Anterior cingulate cortex (tissue), 58 donors: ENCODE measurements at regions not wholly inside any gene's neighbourhood (a gene's known extent, or its start where the extent isn't known, plus 50 kb on each side); places are given as distances from the start of the nearest gene placed in this dataset.
"Not testable (repeated sequence)": the region's sequence is repeated elsewhere in the genome, so short reads cannot be mapped to it uniquely, and the experiment has no call there.

Experiments
- DNase-seq, 58 donors: peaks; one replicate each; lab custom pipeline; 2025; lab: John Stamatoyannopoulos, UW

DNA sequence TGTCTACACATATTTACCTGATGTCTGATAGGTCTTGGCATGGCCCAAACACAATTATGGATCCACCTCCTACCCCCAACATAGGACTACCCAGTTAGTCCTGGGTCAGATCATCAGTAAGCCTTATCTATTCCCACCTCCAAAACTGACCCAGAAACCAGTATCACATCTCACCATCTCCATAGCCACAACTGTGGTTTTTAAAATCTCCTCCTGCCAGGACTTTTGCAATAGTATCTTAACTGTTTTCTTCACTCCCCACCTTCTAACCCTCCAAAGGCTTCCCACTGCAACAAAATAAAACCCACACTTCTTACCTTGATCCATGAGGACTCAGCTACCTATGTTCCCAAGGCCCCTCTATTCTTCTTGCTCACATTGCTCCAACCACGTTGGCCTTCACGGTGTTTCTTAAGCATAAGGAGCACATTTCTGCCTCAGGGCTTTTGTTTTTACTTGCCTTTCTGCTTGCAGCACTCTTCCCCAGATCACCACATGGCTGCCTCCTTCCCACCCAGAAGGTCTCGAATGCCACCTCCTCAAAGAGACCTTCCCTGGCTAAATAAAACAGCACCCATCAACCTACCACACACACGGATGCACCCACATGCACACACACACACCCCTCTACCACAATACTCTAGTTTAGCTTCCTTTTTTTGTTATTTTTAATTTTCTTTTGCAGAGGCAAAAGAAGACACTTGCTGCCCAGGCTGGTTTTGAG is 125.9 kb upstream of the SLC1A4 start:
- DNase-seq, result no peak

DNA sequence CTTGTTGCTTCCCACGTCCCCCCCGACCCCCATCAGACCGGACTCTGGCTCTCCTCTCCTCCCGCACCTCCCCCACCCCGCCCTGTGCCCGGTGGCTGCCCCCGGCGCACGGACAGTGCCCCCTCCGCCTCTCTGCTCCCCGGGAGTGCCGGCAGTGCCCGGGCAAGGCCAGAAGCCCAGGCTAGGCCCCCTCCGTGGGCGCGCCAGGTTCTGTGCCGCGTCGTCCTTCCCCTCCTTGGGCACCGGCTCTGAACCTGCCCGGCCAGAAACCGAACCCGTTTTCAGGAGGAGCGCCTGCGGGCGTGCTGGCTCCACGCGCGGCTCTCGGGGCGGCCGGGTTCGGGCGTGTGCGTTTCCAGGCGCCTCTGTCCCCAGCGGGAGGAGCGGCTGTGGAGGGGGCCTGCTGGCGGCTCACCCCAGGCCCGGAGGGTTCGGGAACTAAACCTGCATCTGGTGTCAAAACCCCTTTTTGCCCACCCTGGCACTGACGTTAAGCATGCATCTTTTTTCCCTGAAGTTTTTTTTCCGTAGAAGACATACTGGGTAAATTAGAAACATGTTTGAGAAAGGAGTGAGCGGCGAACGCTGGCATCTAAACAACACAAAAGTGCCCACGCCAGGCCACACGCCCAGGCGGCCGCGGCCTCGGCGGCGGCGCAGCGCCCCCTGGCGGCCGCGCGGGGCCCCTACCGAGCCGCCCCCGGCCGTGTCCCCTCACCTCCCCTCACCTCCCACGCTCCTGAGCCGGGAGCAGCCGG is 123.9 kb upstream of the SLC1A4 start:
- peak in 54 of 58 donors; percentile 14 to 83 (median 58) for DNase-seq

DNA sequence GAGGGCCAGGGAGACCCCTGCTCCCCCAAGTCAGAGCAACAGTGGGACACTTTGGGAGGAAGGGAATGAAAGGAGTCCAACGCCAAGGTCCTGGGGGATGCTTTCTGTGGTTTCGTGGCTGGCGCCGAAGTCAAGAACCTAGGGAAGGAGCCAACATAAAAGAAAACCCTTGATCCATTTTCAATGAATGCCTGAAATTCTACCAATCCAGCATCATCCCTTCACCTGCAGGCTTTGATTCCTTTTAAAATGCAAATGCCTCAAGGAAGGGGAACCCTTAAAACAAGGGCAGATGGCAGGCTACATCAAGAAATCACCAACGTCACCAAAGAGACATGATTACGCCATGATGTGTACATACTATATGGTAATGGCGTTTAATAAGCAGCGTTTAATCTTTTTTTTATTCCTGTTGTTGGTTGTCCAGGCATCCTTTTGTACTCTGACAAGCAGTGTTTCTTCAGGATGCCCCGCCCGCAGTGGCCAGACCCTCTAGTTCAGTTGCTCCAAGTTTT is 123.3 kb upstream of the SLC1A4 start:
- no peak for DNase-seq

DNA sequence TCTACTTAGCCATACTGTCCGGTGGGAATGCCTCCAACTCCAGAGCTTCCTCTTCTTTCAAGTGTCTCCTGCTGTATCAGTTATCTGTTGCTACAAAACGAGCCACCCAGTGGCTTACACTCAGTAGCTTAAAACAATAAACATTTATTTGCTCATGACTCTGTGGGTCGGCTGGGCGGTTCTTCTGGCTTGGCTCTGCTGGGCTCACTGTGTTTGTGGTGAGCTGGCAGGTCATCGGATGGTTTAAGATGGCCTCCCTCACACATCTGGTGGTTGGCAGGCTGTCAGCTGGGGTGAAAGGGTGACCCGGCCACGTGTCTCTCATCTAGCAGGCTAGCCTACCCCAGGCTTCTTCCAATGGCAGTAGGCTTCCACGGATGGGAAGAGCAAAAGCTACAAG is 122.4 kb upstream of the SLC1A4 start:
- peak in 18 of 58 donors; percentile 3 to 64 (median 32) for DNase-seq

DNA sequence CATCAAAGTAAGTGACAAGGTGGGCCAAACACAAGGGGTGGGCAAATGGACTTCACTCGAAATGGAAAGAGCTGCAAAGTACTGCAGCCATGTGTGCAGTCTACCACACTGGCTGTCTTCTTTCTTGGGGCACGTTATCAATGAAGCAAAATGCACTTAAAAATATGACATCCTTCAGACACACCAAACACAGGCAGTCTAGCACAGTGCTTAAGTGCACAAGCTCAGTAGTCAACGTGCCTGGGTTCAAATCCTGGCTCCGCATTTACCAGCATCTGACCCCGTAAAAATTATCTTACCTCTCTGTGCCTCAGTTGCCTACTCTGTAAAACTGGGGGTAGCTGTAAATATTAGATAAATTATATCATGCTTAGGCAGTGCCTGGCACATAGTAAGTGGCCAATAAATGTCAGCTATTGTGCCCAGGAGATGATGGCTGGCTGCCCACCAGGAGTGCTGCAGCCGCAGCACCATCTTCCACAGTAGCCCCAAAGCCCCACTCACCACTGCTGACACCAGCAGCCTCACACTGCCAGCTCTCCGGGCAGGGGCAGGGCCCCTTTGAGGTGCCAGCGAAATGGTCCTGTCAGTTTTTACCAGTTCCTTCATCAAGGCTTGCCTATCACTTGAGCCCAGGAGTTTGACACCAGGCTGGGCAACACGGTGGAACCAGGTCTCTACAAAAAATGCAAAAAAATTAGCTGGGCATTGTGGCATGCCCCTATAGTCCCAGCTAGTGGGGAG is 121.8 kb upstream of the SLC1A4 start:
- DNase-seq, result no peak

DNA sequence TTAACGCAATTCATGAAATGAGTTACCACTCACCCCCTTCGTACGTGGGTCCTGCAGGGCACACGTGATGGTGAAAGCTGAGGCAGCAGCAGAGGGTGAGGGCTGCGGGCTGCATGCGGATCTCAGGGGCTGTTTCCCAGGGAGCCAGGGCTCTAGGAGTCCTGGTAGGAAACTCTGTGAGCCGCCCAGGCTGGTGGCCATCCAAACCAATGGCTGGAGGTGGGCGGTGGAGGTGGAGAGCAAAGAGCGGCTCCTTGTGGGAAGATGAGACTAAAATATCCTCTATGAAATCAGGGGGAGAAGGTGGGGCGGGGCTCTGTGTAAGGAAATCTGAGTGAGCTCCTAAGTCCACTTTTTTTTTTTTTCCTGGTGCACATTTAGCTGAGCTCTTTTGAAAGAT is 120.1 kb upstream of the SLC1A4 start:
- peak in 2 of 58 donors; percentile 7 to 31 for DNase-seq

DNA sequence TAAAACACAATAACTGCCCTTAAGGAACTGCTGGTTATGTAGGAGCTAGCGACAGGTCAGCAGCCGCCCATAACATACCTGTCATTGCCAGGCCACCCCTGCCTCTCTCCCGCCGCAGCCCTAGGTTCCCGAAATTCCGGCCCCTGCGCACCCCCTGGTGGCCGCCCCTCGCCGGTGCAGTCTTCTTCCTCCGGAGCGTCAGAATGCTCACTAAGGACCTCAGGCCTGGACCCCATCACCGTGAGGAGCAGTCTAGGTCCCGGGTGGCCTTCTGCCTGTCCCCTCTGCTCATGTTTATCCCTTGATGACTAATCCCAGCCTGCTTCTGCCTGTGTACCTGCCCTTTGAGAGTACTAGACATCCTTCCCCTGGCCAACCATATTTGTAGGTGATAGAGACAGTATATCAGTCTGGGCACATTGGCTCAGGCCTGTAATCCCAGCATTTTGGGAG is 115.7 kb upstream of the SLC1A4 start:
- peak in 54 of 58 donors; percentile 9 to 85 (median 54) for DNase-seq

DNA sequence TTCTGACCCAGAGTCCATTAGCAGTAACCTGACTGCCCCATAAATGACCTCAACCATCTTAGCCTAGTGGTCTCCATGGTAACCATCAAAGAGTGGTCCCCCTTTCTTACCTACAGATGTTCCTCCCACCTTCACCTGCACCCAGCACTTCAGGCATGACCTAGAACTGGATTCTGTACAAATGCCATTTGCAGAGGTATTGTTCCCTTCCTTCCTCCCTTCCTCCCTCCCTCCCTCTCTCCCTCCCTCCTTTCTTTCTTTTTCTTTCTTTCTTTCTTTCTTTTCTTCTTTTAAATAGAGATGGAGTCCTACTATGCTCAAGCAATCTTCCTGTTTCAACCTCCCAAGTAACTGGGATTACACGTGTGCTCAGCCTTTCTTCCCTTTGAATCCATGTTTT is 114.6 kb upstream of the SLC1A4 start:
- no peak for DNase-seq

DNA sequence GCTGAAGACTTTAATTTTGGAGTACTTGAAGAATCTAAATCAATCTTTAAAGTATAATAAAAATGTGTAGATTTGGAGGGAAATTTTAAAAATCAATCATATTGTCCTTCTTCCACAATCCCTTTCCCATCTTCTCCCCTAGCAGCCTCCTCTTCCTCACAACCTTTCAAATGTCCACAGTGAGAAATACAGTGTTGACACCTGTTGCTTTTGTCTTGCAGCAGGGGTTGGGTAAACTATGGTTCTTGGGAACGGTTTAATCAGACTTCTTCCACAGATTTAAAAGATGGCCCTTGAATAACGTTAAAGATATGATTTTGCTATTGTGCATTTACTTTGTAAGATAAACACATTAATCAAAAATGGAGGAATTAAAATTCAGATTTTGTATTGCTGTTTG is 113.8 kb upstream of the SLC1A4 start:
- no peak for DNase-seq

DNA sequence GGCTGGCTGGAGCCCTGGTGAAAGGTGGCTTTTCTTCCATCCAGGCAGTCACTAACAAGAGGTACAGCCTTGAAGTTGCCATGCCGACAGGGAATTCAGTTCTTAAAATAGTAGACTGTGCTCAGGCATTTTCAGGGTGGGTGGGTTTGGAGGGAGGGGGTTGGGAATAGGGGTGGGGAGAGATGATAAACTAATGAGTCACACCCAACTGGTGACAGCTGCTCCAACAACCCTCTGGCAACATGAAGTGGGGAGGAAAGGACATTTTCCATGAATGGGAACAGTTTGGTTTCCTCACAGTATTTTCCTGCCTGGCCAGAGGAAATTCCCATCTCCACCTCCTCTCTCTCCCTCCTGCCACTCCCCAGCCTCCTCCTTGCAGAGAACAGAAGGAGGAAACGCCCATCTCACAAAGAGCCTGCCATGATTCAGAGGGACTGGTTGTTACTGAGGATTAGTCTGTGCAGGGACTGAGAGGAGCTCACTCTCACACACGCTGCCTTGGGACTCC is 113.0 kb upstream of the SLC1A4 start:
- DNase-seq, result peak in 24 of 58 donors; percentile 15 to 75 (median 46)

DNA sequence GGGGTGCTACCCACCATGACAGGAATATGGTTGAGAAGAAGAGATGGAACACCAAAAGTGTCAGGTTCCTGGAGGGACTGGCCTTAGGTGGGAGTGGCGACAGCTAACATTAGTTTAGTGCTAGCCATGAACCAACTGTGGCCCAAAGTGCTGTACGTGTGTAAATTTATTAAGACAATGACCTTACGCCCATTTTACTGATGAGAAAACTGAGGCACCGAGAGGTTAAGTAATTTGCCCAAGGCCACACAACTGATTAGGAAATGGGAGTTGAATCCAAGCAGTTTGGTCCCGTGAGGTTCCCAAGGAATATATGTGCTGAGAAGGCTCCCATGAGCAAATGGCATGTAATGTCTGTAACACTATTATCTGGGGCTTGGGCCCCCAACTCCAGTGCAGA is 109.5 kb upstream of the SLC1A4 start:
- no peak for DNase-seq

DNA sequence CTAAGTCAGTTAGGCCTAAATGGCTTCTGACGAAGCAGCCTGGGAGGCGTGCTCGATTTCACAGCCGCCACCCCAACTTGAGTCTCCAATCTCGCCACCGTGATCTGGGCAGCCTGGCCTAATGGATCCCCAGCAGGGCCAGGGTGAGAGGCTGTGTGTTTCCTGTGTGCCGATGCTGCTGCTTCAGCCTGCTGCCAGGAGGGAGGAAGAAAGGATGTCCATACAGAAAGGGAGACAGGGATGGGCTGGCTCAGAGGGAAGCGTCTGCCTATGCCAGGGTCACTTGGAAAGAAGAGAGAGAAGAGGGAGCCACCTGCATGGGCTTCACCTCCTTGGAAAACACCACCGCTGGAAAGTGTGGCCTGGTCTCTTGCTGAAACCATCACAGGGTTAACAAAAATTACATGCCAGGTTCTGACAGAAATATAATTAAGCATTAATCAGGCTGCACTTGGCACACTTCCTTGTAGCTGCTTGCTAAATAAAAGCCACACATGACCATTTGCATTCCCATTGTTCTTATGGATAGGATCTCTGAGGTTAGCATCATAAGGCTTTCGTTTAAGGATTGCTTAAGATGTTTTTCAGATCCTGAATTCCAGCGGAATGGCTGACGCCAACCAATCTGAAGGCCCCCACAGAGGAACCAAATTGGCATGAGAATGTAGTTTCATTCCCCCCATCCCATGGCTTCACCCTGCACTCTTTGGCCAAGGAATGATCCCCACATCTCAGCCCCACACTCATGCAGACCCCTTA is 108.8 kb upstream of the SLC1A4 start:
- DNase-seq, result no peak

DNA sequence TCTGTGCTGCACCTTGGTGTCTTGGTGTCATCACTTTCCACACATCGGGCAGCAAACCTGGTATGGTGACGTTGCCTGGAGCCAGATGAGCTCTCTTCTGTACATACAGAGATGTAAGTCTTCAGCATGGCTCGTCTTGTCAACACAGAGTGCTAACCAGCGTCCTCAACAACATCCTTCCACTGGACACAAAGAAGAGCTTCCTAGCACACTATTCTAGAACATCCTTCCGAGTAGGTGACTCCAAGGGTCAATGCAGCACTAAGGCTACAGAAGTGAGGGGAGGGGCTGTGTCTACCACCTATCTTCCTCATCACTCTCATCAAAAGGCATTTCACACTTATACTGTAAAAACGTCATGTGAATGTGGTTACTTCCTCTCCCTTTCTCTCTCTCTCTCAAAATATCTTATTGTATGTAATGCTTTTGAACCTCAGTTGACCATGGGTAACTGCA is 108.1 kb upstream of the SLC1A4 start:
- DNase-seq, result no peak

DNA sequence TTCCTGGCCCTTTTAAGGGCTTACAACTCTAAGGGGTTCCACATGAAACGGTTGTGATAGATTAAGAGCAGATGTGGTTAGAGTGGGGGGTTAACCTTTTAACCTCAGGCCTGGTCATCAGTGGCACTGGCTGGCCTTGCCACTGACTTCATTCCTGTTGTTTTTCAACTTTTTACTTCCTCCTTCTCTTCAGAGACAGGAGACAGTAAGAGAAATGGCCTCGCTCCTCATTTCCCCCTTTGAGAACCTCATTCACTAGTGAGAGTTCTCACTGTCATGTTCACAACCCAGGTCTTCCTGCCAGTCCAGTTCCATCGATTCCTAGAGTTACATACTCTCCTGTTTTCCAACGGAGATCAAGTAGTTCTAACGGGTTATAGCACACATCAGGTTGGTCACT is 101.6 kb upstream of the SLC1A4 start:
- no peak for DNase-seq

DNA sequence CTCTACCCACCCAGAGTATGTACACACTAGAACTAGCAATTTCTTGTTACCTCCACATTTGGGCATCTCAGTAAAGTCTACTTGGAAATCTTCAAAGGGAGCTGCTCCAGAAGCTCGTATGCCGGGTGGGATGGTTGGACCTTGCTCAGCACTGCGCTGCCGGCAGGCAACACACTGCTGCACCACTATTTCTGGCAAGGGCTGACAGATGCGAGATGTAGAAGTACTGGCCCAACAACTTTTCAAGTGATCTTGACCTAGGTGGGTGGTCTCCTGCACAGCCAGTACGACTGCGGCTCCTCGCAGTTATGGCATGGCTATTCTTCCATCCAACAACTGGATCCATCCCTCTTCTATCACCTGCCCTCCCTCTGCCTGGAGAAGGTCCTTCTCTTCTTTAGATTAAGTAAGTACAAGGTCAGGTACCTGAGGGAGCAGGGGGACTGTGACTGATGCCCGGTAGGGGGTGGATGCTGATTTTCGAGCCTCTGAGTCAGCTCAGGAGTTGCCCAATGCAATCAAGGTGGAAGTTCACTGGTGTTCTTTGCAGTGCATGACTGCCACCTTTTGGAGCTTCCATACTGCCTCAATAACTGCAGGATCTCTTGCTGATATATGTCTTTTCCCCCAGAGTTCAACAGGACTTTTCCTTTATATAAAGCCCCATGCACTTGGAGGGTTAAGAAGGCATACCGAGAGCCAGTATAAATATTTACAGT is 100.4 kb upstream of the SLC1A4 start:
- no peak for DNase-seq

DNA sequence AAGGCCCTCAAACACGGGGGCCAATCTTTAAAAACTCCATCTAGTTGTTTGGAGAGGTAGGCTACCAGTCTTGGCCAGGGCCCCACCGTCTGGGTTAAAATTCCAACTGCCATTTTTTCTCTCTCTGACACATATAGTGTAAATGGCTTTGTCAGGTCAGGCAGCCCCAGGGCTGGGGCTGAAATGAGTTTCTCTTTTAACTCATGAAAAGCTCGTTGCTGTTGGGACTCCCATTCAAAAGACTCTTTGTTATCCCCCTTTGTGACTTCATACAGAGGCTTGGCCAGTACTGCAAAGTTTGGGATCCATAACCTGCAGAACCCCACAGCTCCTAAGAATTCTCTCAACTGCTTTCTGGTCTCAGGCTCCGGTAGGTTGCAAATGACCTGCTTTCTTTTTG is 99.4 kb upstream of the SLC1A4 start:
- no peak for DNase-seq

DNA sequence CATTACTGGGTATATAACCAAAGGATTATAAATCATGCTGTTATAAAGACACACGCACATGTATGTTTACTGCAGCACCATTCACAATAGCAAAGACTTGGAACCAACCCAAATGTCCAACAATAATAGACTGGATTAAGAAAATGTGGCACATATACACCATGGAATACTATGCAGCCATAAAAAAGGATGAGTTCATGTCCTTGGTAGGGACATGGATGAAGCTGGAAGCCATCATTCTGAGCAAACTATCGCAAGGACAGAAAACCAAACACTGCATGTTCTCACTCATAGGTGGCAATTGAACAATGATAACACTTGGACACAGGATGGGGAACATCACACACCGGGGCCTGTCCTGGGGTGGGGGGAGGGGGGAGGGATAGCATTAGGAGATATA is 92.6 kb upstream of the SLC1A4 start:
- not testable (repeated sequence) for DNase-seq

DNA sequence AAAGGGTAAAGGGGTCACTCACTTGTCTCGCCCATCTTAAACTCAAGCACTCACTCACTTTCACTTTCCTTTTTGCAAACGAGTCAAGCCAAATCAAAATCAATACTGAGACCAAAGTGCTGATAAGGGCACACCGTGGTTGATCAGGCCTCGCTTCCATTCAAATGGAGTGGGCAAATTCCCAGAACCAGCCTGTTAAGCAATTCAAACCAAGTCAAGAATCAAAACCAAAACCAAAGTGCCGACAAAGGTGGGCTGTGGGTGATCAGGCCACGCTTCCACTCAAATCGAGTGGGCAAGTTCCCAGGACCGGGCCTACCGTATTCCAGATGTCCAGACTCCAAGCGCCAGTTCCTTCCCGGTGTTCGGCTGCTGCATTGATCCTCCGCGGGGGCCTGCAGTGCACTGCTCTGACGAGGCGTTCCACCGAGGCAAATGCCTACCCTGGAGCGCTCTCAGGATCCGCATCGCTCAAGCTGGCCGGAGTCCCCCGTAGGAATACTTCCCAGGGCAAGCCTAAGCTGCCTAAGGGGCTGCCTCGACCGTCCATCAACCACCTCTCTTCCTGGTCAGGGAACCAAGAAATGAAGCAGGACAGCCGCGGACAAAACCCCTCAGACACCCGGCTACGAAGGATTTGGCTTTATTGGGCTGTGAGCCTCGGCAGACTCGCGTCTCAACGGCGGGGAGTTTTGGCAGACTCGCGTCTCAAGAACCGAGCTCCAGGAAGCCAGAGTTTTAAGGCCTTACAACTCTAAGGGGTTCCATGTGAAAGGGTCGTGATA is 89.9 kb upstream of the SLC1A4 start:
- no peak for DNase-seq
